ENCODE measurements at regions not wholly inside any gene's neighbourhood (a gene's known extent, or its start where the extent isn't known, plus 50 kb on each side); places are given as distances from the start of the nearest gene placed in this dataset.

GRCh38 chr11:134604886-134605285 lies 192.8 kb upstream of the B3GAT1 start:
- no peak for DNase-seq

GRCh38 chr11:134599299-134599771 lies 187.3 kb upstream of the B3GAT1 start:
- peak in 1 of 7 donors; percentile 27 for DNase-seq
- intact Hi-C loops (cut with DNase I): no loop called here

More at GRCh38 chr11:134604886-134605285, 192.8 kb upstream of the B3GAT1 start:
- Histone ChIP-seq H3K36me3 (replicated peaks in 1 of 2) (no peaks in the 10 kb centered on the region), H3K27ac (no peak overlapping the region), H3K9me3 (replicated peaks in 1 of 3) (no peaks in the 10 kb centered on the region), H3K27me3 (no peaks in the 10 kb centered on the region), H3K4me3 (no peak overlapping the region), H3K4me1 (replicated peaks in 1 of 2) (no peaks in the 10 kb centered on the region)
- no peak for TF ChIP-seq CTCF (IDR thresholded peaks at IDR 0.05)
- no peak for TF ChIP-seq POLR2A (IDR thresholded peaks at IDR 0.05)
- intact Hi-C loops (cut with DNase I): no loop called here
- WGBS, 4 donors: 70 to 74% (median 72%) methylated on average over 2 to 3 of the region's 3 CpGs

GRCh38 chr11:134598368-134598767 lies 186.3 kb upstream of the B3GAT1 start:
- Histone ChIP-seq H3K9me3 (replicated peaks in 1 of 3) (no peaks in the 10 kb centered on the region), H3K4me3 (no peak overlapping the region), H3K4me1 (replicated peaks in 1 of 2) (no peaks in the 10 kb centered on the region), H3K36me3 (replicated peaks in 1 of 2) (no peaks in the 10 kb centered on the region), H3K27ac (no peak overlapping the region), H3K27me3 (no peaks in the 10 kb centered on the region)
- TF ChIP-seq CTCF (IDR thresholded peaks at IDR 0.05): no peak
- TF ChIP-seq POLR2A (IDR thresholded peaks at IDR 0.05): no peak
- intact Hi-C loops (cut with DNase I): no loop called here
- peak in 1 of 7 donors; percentile 20 for DNase-seq
- 62 to 79% (median 77%) methylated on average over 5 of the region's 5 CpGs for WGBS, 4 donors

More at GRCh38 chr11:134599299-134599771, 187.3 kb upstream of the B3GAT1 start:
- 10 to 27% (median 24%) methylated on average over 4 to 6 of the region's 6 CpGs for WGBS, 4 donors
- Histone ChIP-seq H3K9me3 (replicated peaks in 1 of 3) (no peaks in the 10 kb centered on the region), H3K27me3 (no peaks in the 10 kb centered on the region), H3K27ac (no peak overlapping the region), H3K4me3 (no peak overlapping the region), H3K4me1 (replicated peaks in 1 of 2) (no peaks in the 10 kb centered on the region), H3K36me3 (replicated peaks in 1 of 2) (no peaks in the 10 kb centered on the region)
- no peak for TF ChIP-seq POLR2A (IDR thresholded peaks at IDR 0.05)
- TF ChIP-seq CTCF (IDR thresholded peaks at IDR 0.05): no peak

- intact Hi-C loops (cut with DNase I): no loop called here
- DNase-seq: peak in 1 of 7 donors; percentile 21
- H3K36me3 ChIP-seq (replicated peaks in 1 of 2): no peaks in the 10 kb centered on the region
- H3K27ac ChIP-seq: no peak overlapping the region
- no peak for TF ChIP-seq CTCF (IDR thresholded peaks at IDR 0.05)
- TF ChIP-seq POLR2A (IDR thresholded peaks at IDR 0.05): no peak
- H3K9me3 ChIP-seq (replicated peaks in 1 of 3): no peaks in the 10 kb centered on the region
- H3K4me1 ChIP-seq (replicated peaks in 1 of 2): no peaks in the 10 kb centered on the region
- H3K27me3 ChIP-seq: no peaks in the 10 kb centered on the region
- WGBS, 4 donors: 78 to 91% (median 83%) methylated on average over 5 to 8 of the region's 8 CpGs
- no peak overlapping the region for H3K4me3 ChIP-seq
Observed at GRCh38 chr11:134597452-134597851, 185.4 kb upstream of the B3GAT1 start.

Data from adrenal gland (tissue), 9 donors.